ENCODE measurements at regions not wholly inside any gene's neighbourhood (a gene's known extent, or its start where the extent isn't known, plus 50 kb on each side); places are given as distances from the start of the nearest gene placed in this dataset.

- DNase-seq = no peak
Measured at GRCh38 chr11:26278354-26278753, 53.6 kb upstream of the ANO3 start.
